ENCODE measurements at regions not wholly inside any gene's neighbourhood (a gene's known extent, or its start where the extent isn't known, plus 50 kb on each side); places are given as distances from the start of the nearest gene placed in this dataset.

DNA sequence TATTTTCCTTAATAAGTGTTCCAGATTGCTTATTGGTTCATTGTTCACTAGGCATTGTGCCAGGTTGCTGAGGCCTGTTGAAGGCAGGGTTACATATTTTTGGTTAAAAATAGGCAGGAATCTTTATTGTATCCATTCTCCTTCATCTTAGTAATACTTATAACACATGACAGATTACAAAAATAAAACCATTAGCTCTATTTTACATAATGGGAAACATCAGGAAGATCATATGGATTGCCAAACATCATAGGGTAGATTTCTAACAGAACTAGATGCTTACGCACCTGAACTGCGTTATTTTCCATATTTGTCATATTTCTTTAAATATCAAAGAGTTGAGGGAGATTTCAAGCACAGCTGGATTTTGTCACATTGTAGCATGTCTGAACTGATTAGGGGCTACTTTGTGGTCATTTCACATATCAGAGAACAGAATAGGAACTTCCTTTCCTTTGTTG is 462.9 kb upstream of the SGO1 start:
- TF ChIP-seq POLR2A (IDR thresholded peaks at IDR 0.05; ENCODE audit: borderline replicate concordance, extremely low read depth, insufficient read depth, insufficient read length), result no peak
- TF ChIP-seq, protein P1, sequence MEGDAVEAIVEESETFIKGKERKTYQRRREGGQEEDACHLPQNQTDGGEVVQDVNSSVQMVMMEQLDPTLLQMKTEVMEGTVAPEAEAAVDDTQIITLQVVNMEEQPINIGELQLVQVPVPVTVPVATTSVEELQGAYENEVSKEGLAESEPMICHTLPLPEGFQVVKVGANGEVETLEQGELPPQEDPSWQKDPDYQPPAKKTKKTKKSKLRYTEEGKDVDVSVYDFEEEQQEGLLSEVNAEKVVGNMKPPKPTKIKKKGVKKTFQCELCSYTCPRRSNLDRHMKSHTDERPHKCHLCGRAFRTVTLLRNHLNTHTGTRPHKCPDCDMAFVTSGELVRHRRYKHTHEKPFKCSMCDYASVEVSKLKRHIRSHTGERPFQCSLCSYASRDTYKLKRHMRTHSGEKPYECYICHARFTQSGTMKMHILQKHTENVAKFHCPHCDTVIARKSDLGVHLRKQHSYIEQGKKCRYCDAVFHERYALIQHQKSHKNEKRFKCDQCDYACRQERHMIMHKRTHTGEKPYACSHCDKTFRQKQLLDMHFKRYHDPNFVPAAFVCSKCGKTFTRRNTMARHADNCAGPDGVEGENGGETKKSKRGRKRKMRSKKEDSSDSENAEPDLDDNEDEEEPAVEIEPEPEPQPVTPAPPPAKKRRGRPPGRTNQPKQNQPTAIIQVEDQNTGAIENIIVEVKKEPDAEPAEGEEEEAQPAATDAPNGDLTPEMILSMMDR (IDR thresholded peaks at IDR 0.05 in 2 of 3, conservative IDR thresholded peaks at IDR 0.05 in 1 of 3; ENCODE audit: borderline replicate concordance in 1 of 3, insufficient read depth in 1 of 3, low read depth in 2 of 3, low read length in 2 of 3), result no peak

Measured in HCT116 (cell line).